ENCODE measurements at regions not wholly inside any gene's neighbourhood (a gene's known extent, or its start where the extent isn't known, plus 50 kb on each side); places are given as distances from the start of the nearest gene placed in this dataset.
"Not testable (repeated sequence)": the region's sequence is repeated elsewhere in the genome, so short reads cannot be mapped to it uniquely, and the experiment has no call there.

DNA sequence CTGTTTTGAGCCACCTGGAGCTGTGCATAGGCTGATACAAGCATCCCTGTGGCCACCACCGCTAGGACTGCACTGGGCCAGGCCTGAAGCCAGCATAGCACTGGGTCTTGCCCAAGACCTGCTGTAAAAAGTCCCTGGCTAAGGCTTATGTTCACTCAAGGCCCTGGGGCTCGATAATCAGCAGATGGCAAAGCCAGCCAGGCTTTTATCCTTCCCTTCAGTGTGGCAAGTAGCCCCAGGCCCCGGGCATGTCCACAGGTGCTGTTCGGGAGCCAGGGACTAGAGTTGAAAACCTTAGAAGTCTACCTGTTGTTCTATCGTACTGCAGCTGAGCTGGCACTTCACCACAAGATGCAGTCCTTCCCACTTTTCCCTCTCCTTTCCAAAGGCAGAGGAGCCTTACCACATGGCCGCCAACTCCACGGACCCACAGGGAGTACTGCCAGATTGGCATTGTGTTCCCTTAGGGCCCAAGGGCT, 226.4 kb upstream of the ZNF217 start:
- no peak for DNase-seq

GRCh38 chr20:53818457-53819177, 225.0 kb upstream of the ZNF217 start:
- no peak for DNase-seq

- not testable (repeated sequence) for DNase-seq
Measured at GRCh38 chr20:53817513-53817912, 223.9 kb upstream of the ZNF217 start.

- DNase-seq, result no peak
Measured at GRCh38 chr20:53816872-53817398, 223.3 kb upstream of the ZNF217 start.

DNA sequence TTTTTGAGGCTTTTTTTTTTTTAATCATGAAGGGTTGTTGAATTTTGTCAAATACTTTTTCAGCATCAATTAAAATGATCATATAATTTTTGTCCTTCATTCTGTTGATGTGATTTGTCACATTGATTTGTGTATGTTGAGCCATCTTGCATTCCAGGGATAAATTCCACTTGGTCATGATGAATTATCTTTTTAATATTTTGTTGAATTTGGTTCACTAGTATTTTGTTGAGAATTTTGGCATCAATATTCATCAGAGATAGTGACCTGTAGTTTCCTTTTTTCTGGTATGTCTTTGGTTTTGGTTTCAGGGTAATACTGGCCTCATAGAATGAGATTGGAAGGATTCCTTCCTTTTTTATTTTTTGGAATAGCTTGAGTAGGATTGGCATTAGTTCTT, 221.9 kb upstream of the ZNF217 start:
- DNase-seq, result no peak

- DNase-seq, result no peak
Measured at GRCh38 chr20:53814060-53814459, 220.4 kb upstream of the ZNF217 start.

DNA sequence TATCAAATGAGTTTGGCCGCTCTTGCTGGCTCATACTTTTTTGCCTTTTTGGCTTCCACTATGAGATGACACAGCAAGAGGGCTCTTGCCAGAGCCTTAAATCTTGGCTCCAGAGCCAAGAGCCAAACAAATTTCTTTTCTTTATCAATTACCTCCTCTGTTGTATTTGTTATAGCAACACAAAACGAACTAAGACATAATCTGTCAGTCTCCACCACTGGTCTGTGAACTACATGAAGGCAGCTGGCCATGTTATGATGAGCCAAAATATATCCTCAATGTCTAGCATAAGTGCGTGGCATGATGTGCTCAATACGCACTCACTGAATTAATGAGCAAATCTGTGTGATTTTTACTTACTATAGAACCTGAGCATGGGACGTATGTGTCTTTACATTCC, 220.0 kb upstream of the ZNF217 start:
- DNase-seq, result no peak

DNA sequence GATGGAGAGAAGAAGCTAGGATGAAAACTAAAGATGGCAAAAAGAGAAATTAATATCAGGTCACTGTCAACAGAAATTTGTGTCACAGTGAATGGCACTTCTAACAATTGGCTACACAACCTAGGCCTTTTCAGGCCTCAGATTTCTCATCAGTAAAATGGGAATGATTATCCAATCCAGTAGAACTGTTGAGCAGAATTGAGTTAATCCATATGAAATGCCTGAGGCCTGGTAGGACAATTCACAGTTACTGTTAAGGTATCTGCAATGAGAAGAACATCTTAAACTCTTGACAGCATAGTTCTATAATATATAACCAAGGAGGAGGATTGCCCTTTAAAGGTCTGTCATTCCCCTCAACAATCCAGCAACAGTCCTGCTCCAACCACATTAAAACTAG, 217.9 kb upstream of the ZNF217 start:
- no peak for DNase-seq

GRCh38 chr20:53810661-53811355, 217.2 kb upstream of the ZNF217 start:
- no peak for DNase-seq

GRCh38 chr20:53809728-53810365, 216.2 kb upstream of the ZNF217 start:
- DNase-seq, result no peak

- DNase-seq, result no peak
Measured at GRCh38 chr20:53809217-53809616, 215.6 kb upstream of the ZNF217 start.

- no peak for DNase-seq
Measured at GRCh38 chr20:53808733-53809132, 215.1 kb upstream of the ZNF217 start.

DNA sequence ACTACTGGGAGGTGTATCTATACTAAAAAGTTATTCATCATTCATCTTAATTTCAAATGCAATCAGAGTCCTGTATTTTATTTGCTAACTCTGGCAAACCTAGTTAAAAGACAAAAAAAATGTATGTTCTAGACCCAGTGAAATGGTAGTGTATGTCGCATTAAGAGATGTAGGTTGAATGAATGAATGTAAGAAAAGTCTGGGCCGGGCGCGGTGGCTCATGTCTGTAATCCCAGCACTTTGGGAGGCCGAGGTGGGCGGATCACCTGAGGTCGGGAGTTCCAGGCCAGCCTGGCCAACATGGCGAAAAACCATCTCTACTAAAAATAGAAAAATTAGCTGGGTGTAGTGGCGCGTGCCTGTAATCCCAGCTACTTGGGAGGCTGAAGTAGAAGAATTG, 214.7 kb upstream of the ZNF217 start:
- DNase-seq, result not testable (repeated sequence)

GRCh38 chr20:53806683-53807401, 213.2 kb upstream of the ZNF217 start:
- no peak for DNase-seq

GRCh38 chr20:53805895-53806384, 212.3 kb upstream of the ZNF217 start:
- DNase-seq, result no peak

DNA sequence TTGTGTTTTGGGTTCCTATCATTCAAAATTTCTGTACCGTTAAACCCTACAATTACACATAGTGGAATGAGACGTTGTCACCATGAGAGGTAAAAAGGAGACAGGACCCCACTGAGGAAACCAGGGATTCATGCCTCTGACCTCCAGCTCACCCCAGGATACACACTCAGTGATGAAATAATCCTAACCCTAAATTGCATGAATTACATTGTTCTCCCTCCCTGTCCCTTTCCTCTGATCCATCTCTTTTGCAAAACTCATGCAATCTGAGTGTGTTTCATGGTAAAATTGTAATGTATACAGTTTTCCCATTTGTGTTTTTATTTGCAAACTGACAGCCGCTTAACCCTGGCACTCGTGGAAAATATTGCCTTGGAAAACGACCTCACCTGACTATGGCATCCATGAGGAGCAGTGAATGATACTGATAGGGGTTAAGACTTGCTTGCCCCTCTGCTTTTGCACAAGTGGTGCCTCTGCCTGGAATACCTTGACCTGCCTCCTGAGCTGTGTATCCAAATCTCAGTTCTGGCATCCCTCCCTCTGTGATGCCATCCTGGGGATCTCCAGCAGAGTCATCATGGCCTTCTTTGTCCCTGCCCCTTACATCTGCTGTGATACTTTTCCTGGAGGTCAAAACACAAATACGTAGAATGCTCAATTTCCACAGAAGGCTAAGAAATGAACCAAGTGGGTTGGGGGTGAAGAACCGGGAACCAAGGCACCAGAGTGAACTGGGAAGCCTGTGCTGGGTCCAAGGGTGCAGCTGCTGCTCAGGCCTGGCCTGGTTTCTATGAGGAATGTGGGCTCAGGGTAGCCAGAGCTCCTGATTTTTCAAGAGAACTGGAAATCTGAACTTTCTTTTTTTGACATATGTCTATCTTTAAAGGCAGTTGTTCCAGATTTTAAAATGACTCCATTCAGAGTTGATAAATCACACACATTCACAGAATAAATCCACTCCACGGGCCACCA, 211.6 kb upstream of the ZNF217 start:
- DNase-seq, result no peak

- DNase-seq, result not testable (repeated sequence)
Measured at GRCh38 chr20:53804308-53804707, 210.7 kb upstream of the ZNF217 start.

- DNase-seq, result no peak
Measured at GRCh38 chr20:53803492-53804155, 210.0 kb upstream of the ZNF217 start.

- no peak for DNase-seq
Measured at GRCh38 chr20:53801609-53802370, 208.2 kb upstream of the ZNF217 start.
